ENCODE measurements at regions not wholly inside any gene's neighbourhood (a gene's known extent, or its start where the extent isn't known, plus 50 kb on each side); places are given as distances from the start of the nearest gene placed in this dataset.

DNA sequence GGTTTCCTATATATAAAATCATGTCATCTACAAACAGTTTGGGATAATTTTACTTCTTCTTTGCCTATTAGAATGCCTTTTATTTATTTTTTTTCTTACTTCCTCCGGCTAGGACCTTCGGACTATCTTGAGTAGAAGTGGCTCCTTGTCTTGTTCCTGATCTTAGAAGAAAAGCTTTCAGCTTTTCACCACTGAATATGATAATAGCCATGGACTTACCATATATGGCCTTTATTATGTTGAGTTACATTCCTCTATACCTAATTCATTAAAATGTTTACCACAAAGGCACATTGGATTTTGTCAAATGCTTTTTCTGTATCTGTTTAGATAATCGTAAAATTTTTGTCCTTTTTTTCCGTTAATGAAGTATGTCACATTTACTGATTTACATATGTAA is 395.7 kb downstream of the NXPH1 start:
- Mint-ChIP-seq H3K27me3 (ENCODE audit: low read depth) (no peaks in the 10 kb centered on the region), H3K4me3 (no peak overlapping the region), H3K36me3 (ENCODE audit: low read depth) (no peaks in the 10 kb centered on the region), H3K9me3 (peaks cover 2% of the 10 kb centered on the region), H3K4me1 (no peaks in the 10 kb centered on the region), H3K27ac (ENCODE audit: unreplicated experiment) (no peak overlapping the region)
- TF ChIP-seq CTCF (conservative IDR thresholded peaks at IDR 0.05): no peak
- DNase-seq (ENCODE audit: low read depth, low spot score): no peak

DNA sequence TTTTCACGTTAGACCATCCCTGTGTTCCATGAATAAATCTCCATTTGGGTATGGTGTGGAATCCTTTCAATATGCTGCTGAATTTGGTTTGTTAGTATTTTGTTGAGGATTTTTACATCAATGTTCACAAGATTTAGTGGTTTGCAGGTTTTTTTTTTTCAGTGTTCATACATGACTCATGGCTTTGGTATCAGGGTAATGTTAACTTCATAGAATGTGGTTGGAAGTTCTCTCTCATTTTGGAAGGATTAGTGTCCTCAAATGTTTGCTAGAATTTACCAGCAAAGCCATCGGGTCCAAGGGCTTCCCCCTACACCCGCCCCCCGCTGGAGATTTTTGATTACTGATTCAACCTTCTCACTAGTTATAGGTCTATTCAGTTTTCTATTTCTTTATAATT is 398.0 kb downstream of the NXPH1 start:
- no peaks in the 10 kb centered on the region for H3K4me1 Mint-ChIP-seq
- H3K27ac Mint-ChIP-seq (ENCODE audit: unreplicated experiment): no peak overlapping the region
- no peaks in the 10 kb centered on the region for H3K36me3 Mint-ChIP-seq (ENCODE audit: low read depth)
- no peak for DNase-seq (ENCODE audit: low read depth, low spot score)
- no peaks in the 10 kb centered on the region for H3K27me3 Mint-ChIP-seq (ENCODE audit: low read depth)
- no peak for TF ChIP-seq CTCF (conservative IDR thresholded peaks at IDR 0.05)
- H3K9me3 Mint-ChIP-seq: peaks cover 2% of the 10 kb centered on the region
- no peak overlapping the region for H3K4me3 Mint-ChIP-seq

DNA sequence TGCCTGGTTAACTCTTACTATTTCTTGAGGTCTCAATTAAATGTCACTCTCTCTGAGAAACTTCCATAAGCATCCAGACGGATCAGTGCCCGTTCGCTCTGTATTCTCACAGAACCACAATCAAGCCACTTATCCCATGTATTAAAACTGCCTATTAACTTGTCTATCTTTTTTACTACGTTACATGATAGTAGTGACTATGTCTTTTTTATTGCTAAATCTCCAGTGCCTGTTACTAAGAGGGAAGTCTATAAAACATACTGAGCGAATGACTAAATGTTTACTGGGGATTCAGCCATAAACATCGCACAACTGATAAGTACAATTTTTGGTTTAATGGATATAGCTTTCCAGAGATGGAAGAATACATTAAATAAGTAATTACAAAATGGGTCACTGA is 399.9 kb downstream of the NXPH1 start:
- H3K4me1 Mint-ChIP-seq: no peaks in the 10 kb centered on the region
- no peaks in the 10 kb centered on the region for H3K27me3 Mint-ChIP-seq (ENCODE audit: low read depth)
- H3K9me3 Mint-ChIP-seq: peaks cover 2% of the 10 kb centered on the region
- no peaks in the 10 kb centered on the region for H3K36me3 Mint-ChIP-seq (ENCODE audit: low read depth)
- no peak overlapping the region for H3K4me3 Mint-ChIP-seq
- no peak for TF ChIP-seq CTCF (conservative IDR thresholded peaks at IDR 0.05)
- H3K27ac Mint-ChIP-seq (ENCODE audit: unreplicated experiment): no peak overlapping the region
- DNase-seq (ENCODE audit: low read depth, low spot score): no peak

- Mint-ChIP-seq H3K9me3 (no peaks in the 10 kb centered on the region), H3K27ac (ENCODE audit: unreplicated experiment) (no peak overlapping the region), H3K36me3 (ENCODE audit: low read depth) (no peaks in the 10 kb centered on the region), H3K4me1 (no peaks in the 10 kb centered on the region), H3K4me3 (no peak overlapping the region), H3K27me3 (ENCODE audit: low read depth) (no peaks in the 10 kb centered on the region)
- DNase-seq (ENCODE audit: low read depth, low spot score): no peak
- TF ChIP-seq CTCF (conservative IDR thresholded peaks at IDR 0.05): no peak
Measured at GRCh38 chr7:8841171-8841570, 407.8 kb downstream of the NXPH1 start.

- H3K9me3 Mint-ChIP-seq: no peaks in the 10 kb centered on the region
- H3K4me1 Mint-ChIP-seq: no peaks in the 10 kb centered on the region
- H3K4me3 Mint-ChIP-seq: no peak overlapping the region
- DNase-seq (ENCODE audit: low read depth, low spot score): no peak
- no peak overlapping the region for H3K27ac Mint-ChIP-seq (ENCODE audit: unreplicated experiment)
- no peaks in the 10 kb centered on the region for H3K36me3 Mint-ChIP-seq (ENCODE audit: low read depth)
- no peaks in the 10 kb centered on the region for H3K27me3 Mint-ChIP-seq (ENCODE audit: low read depth)
- TF ChIP-seq CTCF (conservative IDR thresholded peaks at IDR 0.05): no peak
Measured at GRCh38 chr7:8871716-8872115, 438.3 kb downstream of the NXPH1 start.

- DNase-seq (ENCODE audit: low read depth, low spot score): no peak
- Mint-ChIP-seq H3K36me3 (ENCODE audit: low read depth) (no peaks in the 10 kb centered on the region), H3K9me3 (no peaks in the 10 kb centered on the region), H3K4me3 (no peak overlapping the region), H3K27ac (ENCODE audit: unreplicated experiment) (no peak overlapping the region), H3K27me3 (ENCODE audit: low read depth) (no peaks in the 10 kb centered on the region), H3K4me1 (no peaks in the 10 kb centered on the region)
- TF ChIP-seq CTCF (conservative IDR thresholded peaks at IDR 0.05): no peak
Measured at GRCh38 chr7:8881916-8882315, 448.5 kb downstream of the NXPH1 start.

Data from neural crest cell (in vitro differentiated cells).